Panc1 (cell line): ENCODE measurements at regions not wholly inside any gene's neighbourhood (a gene's known extent, or its start where the extent isn't known, plus 50 kb on each side); places are given as distances from the start of the nearest gene placed in this dataset.

Experiments used
- CTCF ChIP-seq: fragments of 450-650 bp; IDR thresholded peaks from 2 replicates; pipeline ENCODE4 v1.5.1; 2017; ENCODE audit warnings: mild to moderate bottlenecking
- POLR2AphosphoS5 ChIP-seq: IDR thresholded peaks from 2 replicates; pipeline ENCODE4 v1.6.1; 2012; ENCODE audit warnings: mild to moderate bottlenecking, low read depth, low read length, moderate library complexity
- REST ChIP-seq, 2 experiments: IDR thresholded peaks; 2 replicates each; pipeline ENCODE4 v1.6.1; 2011 to 2012; ENCODE audit warnings: low read depth in 2 of 2, control low read depth in 1 of 2, low read length in 1 of 2, mild to moderate bottlenecking in 1 of 2, moderate library complexity in 1 of 2; ENCODE audit not compliant: insufficient read depth in 1 of 2
- TCF7L2 ChIP-seq: IDR thresholded peaks from 2 replicates; pipeline ENCODE4 v1.6.1; 2011; ENCODE audit warnings: mild to moderate bottlenecking, low read depth, low read length, inconsistent platforms

- TF ChIP-seq CTCF (no peak), TCF7L2 (no peak), POLR2AphosphoS5 (no peak), REST (IDR thresholded peaks at IDR 0.05; ENCODE audit: insufficient read depth in 1 of 2, low read depth in 2 of 2, low read length in 1 of 2) (no peak)
Measured at GRCh38 chr16:5509336-5509735, 411.7 kb upstream of the EEF2KMT start.
